HCT116 (cell line): ENCODE measurements at regions not wholly inside any gene's neighbourhood (a gene's known extent, or its start where the extent isn't known, plus 50 kb on each side); places are given as distances from the start of the nearest gene placed in this dataset.

ENCODE experiments used
- ATAC-seq: fragments of 200-7000 bp; cut with Tn5 transposase; 2 replicates; pipeline ENCODE4 v1.9.1; 2020; ENCODE audit warnings: mild to moderate bottlenecking, moderate library complexity
- BruUV-seq: library from RNA; stranded (reverse); fragments of 400-500 nt; replicated peaks from 2 replicates; lab custom pipeline; 2021; lab: Mats Ljungman, UMichigan
- CTCF ChIA-PET: fragments of 300-600 bp; sonication (Branson Sonifier 250); formaldehyde crosslinking; loops from one replicate; lab custom pipeline; 2021; ENCODE audit warnings: antibody characterized with exemption; lab: Charles Lee
- POLR2A ChIA-PET: fragments of 300-600, 350-600 bp; sonication (Branson Sonifier 250); formaldehyde crosslinking; loops from one replicate; lab custom pipeline; 2021; ENCODE audit warnings: antibody characterized with exemption; lab: Charles Lee
- RAD21 ChIA-PET, 2 experiments: fragments of 300-600 bp; sonication (Branson Sonifier 250); formaldehyde crosslinking; loops; one replicate each; lab custom pipeline; 2023; ENCODE audit warnings: low total read pairs in 2 of 2; ENCODE audit not compliant: uncharacterized antibody in 2 of 2, unreplicated experiment in 2 of 2, low non-redundant PET in 1 of 2; lab: Charles Lee
- DNase-seq: peaks from one replicate; pipeline ENCODE4 v3.0.0-alpha.2; 2010; ENCODE audit warnings: low read depth, low spot score
- H2AFZ ChIP-seq: fragments of 200-600 bp; shearing (Covaris generic), sonication (generic); 2 replicates; pipeline ENCODE4 v1.6.1; 2017; ENCODE audit warnings: low read depth, mixed run types, mixed read lengths, antibody characterized with exemption, low read length; ENCODE audit not compliant: poor library complexity, severe bottlenecking
- H3K27ac ChIP-seq: 2 replicates; pipeline ENCODE4 v1.5.1; 2012; ENCODE audit warnings: low read depth, low read length
- H3K27me3 ChIP-seq: fragments of 200-600 bp; sonication (generic); 2 replicates; pipeline ENCODE4 v1.6.1; 2016; ENCODE audit warnings: mixed run types, low read length, mixed read lengths; ENCODE audit not compliant: insufficient read depth
- H3K36me3 ChIP-seq, 2 experiments: fragments of 200-500 bp in 1 of 2; fragments of 200-600 bp in 1 of 2; sonication (Bioruptor generic) in 1 of 2; sonication (generic) in 1 of 2; 2 replicates each; pipeline versions ENCODE4 v1.5.1 to v1.6.1; 2014 to 2016; ENCODE audit warnings: low read length in 2 of 2, inconsistent platforms in 1 of 2, mixed read lengths in 1 of 2, mixed run types in 1 of 2; ENCODE audit not compliant: insufficient read depth in 2 of 2, control insufficient read depth in 1 of 2
- H3K4me1 ChIP-seq, 2 experiments: fragments of 200-600 bp in 1 of 2; sonication (generic) in 1 of 2; 2 replicates each; pipeline versions ENCODE4 v1.5.1 to v1.6.1; 2012 to 2017; ENCODE audit warnings: low read length in 2 of 2, inconsistent platforms in 1 of 2, mild to moderate bottlenecking in 1 of 2, mixed read lengths in 1 of 2, mixed run types in 1 of 2, moderate library complexity in 1 of 2; ENCODE audit not compliant: insufficient read depth in 2 of 2, control insufficient read depth in 1 of 2
- H3K4me2 ChIP-seq: fragments of 200-600 bp; sonication (generic); 2 replicates; pipeline ENCODE4 v1.6.1; 2017; ENCODE audit warnings: mixed run types, low read length, mixed read lengths
- H3K4me3 ChIP-seq, 2 experiments: fragments of 200-600 bp in 1 of 2; sonication (generic) in 1 of 2; replicated peaks in 1 of 2; 2 replicates each; pipeline ENCODE4 v1.5.1; 2011 to 2016; ENCODE audit warnings: low read length in 2 of 2, control low read depth in 1 of 2, low read depth in 1 of 2, mild to moderate bottlenecking in 1 of 2, mixed read lengths in 1 of 2, mixed run types in 1 of 2
- H3K79me2 ChIP-seq: fragments of 200-600 bp; sonication (generic); 2 replicates; pipeline ENCODE4 v1.6.1; 2017; ENCODE audit warnings: mild to moderate bottlenecking, mixed run types, low read length, moderate library complexity, mixed read lengths; ENCODE audit not compliant: insufficient read depth
- H3K9ac ChIP-seq: fragments of 200-600 bp; sonication (generic); 2 replicates; pipeline ENCODE4 v1.6.1; 2016; ENCODE audit warnings: low read length, mixed read lengths
- H3K9me2 ChIP-seq: fragments of 200-600 bp; sonication (generic), shearing (Covaris generic); 2 replicates; pipeline ENCODE4 v1.6.1; 2017; ENCODE audit warnings: mixed run types, mild to moderate bottlenecking, moderate library complexity; ENCODE audit not compliant: insufficient read depth
- H3K9me3 ChIP-seq, 2 experiments: fragments of 200-500 bp in 1 of 2; fragments of 200-600 bp in 1 of 2; sonication (Bioruptor generic) in 1 of 2; sonication (generic) in 1 of 2; 2 replicates each; pipeline ENCODE4 v1.6.1; 2014 to 2017; ENCODE audit warnings: low read length in 2 of 2, mixed read lengths in 2 of 2, inconsistent platforms in 1 of 2, low read depth in 1 of 2, mild to moderate bottlenecking in 1 of 2, mixed run types in 1 of 2, moderate library complexity in 1 of 2; ENCODE audit not compliant: control insufficient read depth in 1 of 2, insufficient read depth in 1 of 2
- H4K20me1 ChIP-seq: fragments of 200-600 bp; sonication (generic), shearing (Covaris generic); 2 replicates; pipeline ENCODE4 v1.6.1; 2017; ENCODE audit warnings: mixed run types, mild to moderate bottlenecking, moderate library complexity; ENCODE audit not compliant: insufficient read depth
- CEBPB ChIP-seq: IDR thresholded peaks from 2 replicates; pipeline ENCODE4 v1.6.1; 2012; ENCODE audit warnings: low read depth
- EGR1 ChIP-seq: IDR thresholded peaks from 2 replicates; pipeline ENCODE4 v1.6.1; 2012; ENCODE audit warnings: low read depth
- ELF1 ChIP-seq: IDR thresholded peaks from 2 replicates; pipeline ENCODE4 v1.6.1; 2012; ENCODE audit warnings: low read depth, borderline replicate concordance
- EZH2phosphoT487 ChIP-seq: fragments of 200-600 bp; IDR thresholded peaks from 2 replicates; pipeline ENCODE4 v1.6.1; 2018; ENCODE audit warnings: antibody characterized with exemption, borderline replicate concordance
- JUND ChIP-seq: IDR thresholded peaks from 2 replicates; pipeline ENCODE4 v1.6.1; 2012
- POLR2A ChIP-seq: IDR thresholded peaks from 2 replicates; pipeline ENCODE4 v1.7.0; 2011; ENCODE audit warnings: borderline replicate concordance; ENCODE audit not compliant: insufficient read depth, insufficient read length; ENCODE audit errors: extremely low read depth
- SIN3A ChIP-seq: IDR thresholded peaks from 2 replicates; pipeline ENCODE4 v1.6.1; 2012; ENCODE audit warnings: low read depth
- SRF ChIP-seq: IDR thresholded peaks from 2 replicates; pipeline ENCODE4 v1.6.1; 2012; ENCODE audit warnings: low read depth
- TCF7L2 ChIP-seq: IDR thresholded peaks from 2 replicates; pipeline ENCODE4 v1.7.0; 2011; ENCODE audit warnings: borderline replicate concordance, inconsistent platforms; ENCODE audit not compliant: insufficient read depth, insufficient read length; ENCODE audit errors: extremely low read depth
- YY1 ChIP-seq: IDR thresholded peaks from 2 replicates; pipeline ENCODE4 v1.6.1; 2011; ENCODE audit warnings: low read length, low read depth, moderate library complexity, mild to moderate bottlenecking; ENCODE audit not compliant: insufficient replicate concordance; ENCODE audit errors: extremely low read depth
- ZFX ChIP-seq: fragments of 450-650 bp; IDR thresholded peaks from 2 replicates; pipeline ENCODE4 v1.6.1; 2017
- ZNF274 ChIP-seq: fragments of 200-500 bp; sonication (Bioruptor generic); IDR thresholded peaks from 2 replicates; pipeline ENCODE4 v1.6.1; 2014; ENCODE audit warnings: mild to moderate bottlenecking, low read depth, low read length, inconsistent platforms
- intact Hi-C: fragments of 100-400 bp; cut with micrococcal nuclease; formaldehyde crosslinking; loops from 2 replicates; pipeline ENCODE4 v1.10.0; 2022
- TF ChIP-seq, protein P1 (sequence below): IDR thresholded peaks from 2 replicates; pipeline ENCODE4 v1.6.1; 2011; ENCODE audit warnings: mild to moderate bottlenecking, low read length, moderate library complexity; ENCODE audit not compliant: insufficient replicate concordance; ENCODE audit errors: extremely low read depth
- TF ChIP-seq, protein P2 (sequence below): IDR thresholded peaks from 2 replicates; pipeline ENCODE4 v1.6.1; 2012

DNA sequence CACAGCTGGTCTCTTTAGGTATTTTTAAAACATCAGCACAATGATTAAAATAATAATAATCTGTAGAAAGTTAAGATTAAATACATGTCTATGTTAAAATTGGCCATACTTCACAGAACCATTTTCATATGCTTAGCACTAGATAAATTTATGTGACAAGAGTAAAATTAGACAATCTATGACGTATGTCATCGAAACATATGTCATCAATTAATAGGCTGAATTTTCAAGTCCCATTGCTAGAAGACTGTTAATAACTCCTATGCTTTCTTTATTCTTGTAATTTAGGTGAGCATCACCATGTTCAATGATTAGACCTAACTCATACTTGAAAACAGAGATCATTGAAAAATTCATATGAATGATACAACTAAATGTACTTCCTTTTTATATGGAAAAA lies 593.3 kb upstream of the KCNMB2 start (continued):
- TF ChIP-seq YY1 (no peak), ZFX (no peak), ELF1 (no peak), JUND (no peak), SIN3A (no peak), CEBPB (no peak)

DNA sequence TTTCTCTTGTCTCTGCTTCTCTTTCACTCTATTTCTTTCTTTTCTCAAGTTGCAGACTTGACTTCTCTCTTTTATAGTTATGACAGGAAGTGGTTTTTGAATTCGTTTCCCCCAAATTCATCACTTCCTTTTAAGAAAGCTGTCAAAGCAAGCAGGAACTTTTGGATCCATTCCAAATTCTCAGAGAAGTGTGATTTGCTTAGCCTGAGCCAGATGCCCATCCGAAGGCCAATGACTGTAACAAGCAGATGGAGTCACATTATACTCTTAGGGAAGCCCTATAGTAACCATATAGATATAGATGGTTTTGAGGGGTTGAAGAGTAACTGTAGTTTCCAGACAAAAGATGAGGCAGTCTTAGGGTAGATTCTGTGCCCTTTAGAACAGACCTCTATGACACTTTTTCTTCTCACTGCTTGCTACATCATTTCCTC lies 592.0 kb upstream of the KCNMB2 start:
- no peak overlapping the region for H3K27ac ChIP-seq
- H4K20me1 ChIP-seq = no peaks in the 10 kb centered on the region
- H3K9me2 ChIP-seq = no peaks in the 10 kb centered on the region
- no peak for DNase-seq
- ATAC-seq = no peak
- H3K9me3 ChIP-seq = no peaks in the 10 kb centered on the region
- H3K9ac ChIP-seq = no peak overlapping the region
- H3K4me3 ChIP-seq = no peak overlapping the region
- ChIA-PET CTCF (no interaction called here), POLR2A (no interaction called here), RAD21 (no interaction called here)
- H3K27me3 ChIP-seq = no peaks in the 10 kb centered on the region
- intact Hi-C loops = no loop called here
- H2AFZ ChIP-seq = no peak overlapping the region
- no peaks in the 10 kb centered on the region for H3K4me1 ChIP-seq
- H3K4me2 ChIP-seq = no peak overlapping the region
- H3K79me2 ChIP-seq = no peaks in the 10 kb centered on the region
- no TSS peak for BruUV-seq
- TF ChIP-seq EGR1 (no peak), POLR2A (no peak), ZNF274 (no peak), TCF7L2 (no peak), JUND (no peak), SRF (no peak), EZH2phosphoT487 (no peak)
- TF ChIP-seq, protein P1, sequence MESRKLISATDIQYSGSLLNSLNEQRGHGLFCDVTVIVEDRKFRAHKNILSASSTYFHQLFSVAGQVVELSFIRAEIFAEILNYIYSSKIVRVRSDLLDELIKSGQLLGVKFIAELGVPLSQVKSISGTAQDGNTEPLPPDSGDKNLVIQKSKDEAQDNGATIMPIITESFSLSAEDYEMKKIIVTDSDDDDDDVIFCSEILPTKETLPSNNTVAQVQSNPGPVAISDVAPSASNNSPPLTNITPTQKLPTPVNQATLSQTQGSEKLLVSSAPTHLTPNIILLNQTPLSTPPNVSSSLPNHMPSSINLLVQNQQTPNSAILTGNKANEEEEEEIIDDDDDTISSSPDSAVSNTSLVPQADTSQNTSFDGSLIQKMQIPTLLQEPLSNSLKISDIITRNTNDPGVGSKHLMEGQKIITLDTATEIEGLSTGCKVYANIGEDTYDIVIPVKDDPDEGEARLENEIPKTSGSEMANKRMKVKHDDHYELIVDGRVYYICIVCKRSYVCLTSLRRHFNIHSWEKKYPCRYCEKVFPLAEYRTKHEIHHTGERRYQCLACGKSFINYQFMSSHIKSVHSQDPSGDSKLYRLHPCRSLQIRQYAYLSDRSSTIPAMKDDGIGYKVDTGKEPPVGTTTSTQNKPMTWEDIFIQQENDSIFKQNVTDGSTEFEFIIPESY = no peak
- TF ChIP-seq, protein P2, sequence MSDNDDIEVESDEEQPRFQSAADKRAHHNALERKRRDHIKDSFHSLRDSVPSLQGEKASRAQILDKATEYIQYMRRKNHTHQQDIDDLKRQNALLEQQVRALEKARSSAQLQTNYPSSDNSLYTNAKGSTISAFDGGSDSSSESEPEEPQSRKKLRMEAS = no peak
- TF ChIP-seq, all 23 proteins: peak for 0
- H3K36me3 ChIP-seq = no peaks in the 10 kb centered on the region
